Bone marrow (tissue), 2 donors: ENCODE measurements at regions not wholly inside any gene's neighbourhood (a gene's known extent, or its start where the extent isn't known, plus 50 kb on each side); places are given as distances from the start of the nearest gene placed in this dataset.
"Not testable (repeated sequence)": the region's sequence is repeated elsewhere in the genome, so short reads cannot be mapped to it uniquely, and the experiment has no call there.

Experiments
- DNase-seq, 2 donors: peaks; one replicate each; lab custom pipeline; 2025; lab: John Stamatoyannopoulos, UW

DNA sequence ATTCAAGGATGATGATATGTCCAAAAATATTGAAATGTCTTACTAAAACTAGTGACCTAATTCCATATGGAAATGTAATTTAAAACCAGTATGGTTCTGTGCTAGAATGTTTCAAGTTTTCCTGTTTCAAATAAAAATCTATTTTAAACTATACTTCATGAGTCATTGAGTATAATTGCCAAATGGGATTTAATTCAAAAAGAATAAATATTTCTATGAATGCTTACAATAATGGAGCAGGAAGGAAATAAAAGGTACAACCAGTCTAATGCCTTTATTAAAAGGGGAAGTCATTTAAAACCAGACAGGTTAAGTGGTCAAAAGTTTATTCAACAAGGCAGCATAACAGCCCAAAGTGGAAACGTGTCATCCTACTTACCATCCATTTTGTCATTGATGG, 2347.1 kb downstream of the PCDH7 start:
- DNase-seq: no peak

DNA sequence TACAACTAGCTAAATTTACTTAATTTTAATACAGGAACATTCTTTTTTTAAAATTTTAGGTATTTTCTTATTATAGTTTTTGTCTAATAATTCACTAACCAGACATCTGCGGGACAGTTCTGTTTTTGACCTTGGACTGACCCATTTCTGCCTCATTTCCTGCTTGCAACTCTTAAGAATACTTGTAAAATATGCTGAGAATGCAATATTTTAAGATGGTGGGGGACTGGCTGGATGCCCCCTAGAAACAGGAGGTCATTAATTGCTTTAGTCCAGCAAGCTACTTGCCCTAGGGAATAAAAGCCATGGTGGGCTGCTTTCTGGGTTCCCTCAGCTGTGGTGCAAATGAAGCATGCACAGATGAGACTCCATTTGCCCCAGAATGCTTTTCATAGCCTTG, 2348.4 kb downstream of the PCDH7 start:
- no peak for DNase-seq

DNA sequence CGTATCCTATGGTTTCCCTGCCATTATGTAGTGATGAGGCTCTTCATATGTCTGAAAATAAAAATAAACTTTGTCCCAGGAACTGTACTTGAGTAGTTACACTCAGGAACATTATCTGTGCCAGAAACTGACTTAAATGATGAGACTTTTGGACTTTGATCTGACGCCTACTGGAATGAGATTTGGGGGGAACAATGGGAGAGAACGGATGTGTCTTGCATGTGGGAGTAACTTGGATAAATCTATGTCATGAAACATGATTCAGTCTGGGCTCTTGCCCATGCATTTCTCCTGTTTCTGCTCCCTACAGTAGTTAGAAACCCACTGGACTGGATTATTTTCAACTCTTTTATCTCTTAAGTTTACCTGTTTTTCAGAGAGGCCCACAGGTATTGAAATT, 2351.4 kb downstream of the PCDH7 start:
- DNase-seq: no peak

DNA sequence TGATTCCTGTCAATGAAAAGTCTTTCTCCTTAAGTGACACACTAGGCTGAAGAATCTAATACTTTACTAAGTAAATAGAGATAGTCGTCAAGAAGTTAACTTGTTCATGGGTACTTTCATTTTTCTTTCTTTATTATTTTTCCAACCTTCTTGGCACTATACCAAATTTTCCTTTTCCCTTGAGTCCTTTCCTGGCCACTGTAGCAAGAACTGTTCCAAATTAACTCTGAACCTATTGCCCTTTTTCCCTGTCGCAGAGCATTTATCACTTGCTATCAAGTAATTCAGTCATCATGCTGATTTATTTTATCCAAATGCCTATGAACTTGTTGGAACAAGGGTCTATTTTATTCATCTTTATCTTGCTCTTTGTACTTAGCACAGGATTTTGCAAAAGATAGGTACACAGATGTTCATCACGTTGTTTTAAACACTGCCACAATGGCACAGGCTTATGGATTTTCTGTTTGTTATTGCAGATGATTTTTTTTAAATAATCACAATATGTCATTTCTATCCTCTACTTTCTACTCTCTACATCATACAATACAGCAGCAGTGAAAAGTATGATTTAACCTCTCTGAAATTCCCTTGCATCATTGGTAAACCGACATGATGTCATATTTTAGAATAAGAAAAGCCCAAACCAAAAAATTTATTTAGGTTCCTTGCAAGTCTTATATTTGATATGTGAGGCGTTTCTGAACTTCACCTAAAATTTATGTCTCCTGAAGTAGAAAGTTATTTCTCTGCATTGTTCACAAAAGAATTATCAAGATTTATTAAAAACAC, 2352.3 kb downstream of the PCDH7 start:
- DNase-seq: no peak

DNA sequence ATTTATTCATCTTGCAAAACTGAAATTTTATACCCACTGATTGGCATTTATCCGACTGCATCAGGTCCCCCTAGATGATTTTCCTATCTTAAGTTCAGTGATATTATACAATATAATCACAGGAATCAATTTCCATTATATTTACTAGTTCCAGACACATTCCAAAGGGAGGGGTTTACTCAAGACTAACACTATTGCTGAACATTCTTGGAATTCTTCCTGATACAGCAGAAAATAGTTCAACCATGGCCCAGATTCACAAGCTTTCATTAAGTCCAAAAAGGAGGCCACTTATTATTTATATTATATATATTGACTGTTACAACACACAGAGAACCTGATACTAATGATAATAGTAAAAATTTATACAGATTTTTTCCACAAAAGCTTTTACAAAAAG, 2353.6 kb downstream of the PCDH7 start:
- no peak for DNase-seq

DNA sequence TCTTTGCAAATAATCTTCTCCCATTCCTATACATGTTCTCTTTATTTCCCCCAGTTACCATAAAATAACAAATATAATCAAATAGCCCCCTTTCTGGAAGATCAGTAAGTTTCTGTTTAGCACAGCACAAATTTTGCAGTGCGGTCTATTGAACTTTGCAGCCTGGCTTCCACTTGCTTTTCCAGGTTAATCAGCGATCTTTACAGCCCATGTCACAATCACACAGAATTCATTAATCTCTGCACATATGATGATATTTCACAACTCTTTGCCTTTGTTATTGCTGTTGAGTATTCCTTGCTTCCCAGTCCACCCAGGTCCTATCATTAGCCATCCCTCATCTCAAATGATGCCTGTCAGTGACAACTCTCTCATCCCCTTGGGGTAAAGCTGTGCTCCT, 2358.0 kb downstream of the PCDH7 start:
- no peak for DNase-seq

DNA sequence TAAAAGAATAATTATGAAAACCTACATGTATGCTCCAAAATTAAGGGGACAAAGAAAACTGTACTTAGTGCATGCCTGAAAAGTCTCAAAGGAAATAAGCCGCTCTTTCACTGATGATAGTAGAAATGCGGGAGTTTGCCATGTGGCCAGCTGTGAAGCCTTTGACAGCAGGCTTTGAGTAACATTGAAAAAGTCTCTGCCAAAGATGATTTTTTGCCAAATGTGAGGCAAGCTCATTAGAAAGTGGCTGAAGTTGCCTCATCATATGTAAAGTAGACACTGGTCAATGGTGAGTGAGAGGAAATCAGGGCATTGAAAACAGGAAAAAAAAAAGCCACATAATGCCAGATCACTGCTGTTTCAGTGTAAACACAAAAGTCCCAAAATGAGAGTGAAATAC, 2360.1 kb downstream of the PCDH7 start:
- DNase-seq: no peak

DNA sequence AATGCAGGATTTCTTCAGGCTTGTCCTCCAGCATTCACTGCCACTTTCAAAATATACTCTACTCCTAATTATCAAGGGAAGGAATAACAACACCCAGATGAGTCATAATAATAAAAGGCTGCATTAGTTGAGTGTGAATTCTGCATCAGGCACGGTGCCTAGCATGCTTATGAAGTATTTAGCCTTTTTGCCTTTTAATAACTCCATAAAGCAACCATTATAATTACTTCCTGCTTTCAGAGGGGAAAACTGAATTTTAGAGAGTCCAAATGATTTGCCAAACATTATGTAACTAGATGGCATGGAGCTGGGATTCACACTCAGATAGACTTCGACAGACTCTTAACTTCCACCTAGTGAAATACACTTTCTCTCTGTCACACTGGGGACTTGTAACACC, 2365.5 kb downstream of the PCDH7 start:
- no peak for DNase-seq

DNA sequence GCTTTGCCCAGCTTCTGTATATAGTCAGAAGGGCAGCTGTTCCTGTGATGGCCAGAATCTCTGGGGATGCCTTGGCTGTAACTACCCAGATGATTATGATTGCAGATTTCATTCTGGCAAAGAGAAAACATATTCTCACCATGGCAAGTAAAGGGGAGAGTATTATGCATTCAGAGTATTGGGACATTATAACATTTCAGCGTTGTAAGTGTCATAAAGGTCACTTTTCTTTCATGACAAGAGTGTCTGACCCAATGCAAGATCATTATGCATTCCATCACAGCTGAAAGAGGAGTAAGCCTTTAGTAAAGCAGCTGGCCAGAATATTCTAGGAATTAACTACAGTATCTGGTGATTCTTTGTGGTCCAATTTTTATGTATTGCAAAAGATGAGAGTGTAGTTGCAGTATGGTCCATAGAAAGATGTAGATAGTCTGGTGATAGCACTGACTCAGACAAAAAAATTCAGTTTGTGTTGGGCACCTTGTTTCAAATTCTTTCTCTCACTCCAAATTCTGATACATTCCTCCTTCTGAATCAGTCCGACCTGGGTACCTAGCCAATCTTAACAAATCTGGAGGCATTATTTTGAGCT, 2366.3 kb downstream of the PCDH7 start:
- no peak for DNase-seq

DNA sequence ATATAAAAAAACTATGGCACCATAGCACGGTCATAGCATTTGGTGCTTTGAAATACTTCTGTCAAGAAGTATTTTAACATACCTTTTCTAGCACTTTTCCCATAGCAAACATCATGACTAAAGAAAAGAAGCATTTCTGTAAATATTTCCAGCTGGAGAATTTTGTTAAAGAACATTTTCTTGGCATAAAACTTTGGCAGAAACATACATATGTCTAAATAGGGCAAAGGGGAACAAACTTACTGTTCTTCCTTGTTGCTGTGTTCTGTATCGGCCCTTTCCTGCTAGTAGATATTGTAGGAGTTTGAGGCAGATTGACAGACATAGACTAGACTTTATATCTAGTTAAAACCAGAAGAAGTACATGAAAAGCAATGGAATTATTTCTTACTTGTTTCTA, 2368.5 kb downstream of the PCDH7 start:
- no peak for DNase-seq

DNA sequence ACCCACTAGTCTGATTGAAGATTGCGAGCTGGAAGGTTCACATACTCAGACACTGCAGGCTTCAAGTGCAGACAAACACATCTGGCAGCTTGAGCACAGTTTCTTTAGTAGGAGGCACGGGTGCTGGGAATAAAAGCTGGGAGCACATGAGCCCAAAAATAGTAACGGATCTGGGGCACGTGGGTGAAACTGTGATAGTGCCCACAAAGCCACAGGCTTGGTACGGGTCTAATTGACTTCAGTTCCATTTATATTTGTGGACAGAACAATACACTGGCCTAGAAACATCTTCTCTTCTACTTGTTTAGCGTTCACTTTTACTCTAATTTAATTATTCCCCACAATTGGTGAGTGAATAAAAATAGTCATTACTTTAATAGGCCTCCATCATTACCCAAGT, 2370.7 kb downstream of the PCDH7 start:
- no peak for DNase-seq

DNA sequence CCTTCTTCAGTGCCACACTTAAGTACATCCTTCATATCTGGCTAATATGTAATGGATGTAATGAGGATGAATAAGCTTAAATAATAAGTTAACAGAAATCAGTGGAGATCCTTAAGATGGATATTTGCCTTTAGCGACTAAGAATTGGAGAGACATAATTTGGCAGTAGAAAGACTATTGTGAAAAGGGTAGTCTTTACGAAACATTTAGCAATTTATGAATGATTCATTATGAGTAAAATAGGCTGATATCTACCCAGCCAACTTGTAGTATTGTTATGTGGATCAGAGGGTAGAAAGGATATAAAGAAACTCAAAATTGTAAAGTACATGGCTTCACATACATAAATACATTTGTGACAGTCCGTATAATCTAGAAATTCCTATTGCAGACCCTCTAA, 2371.8 kb downstream of the PCDH7 start:
- DNase-seq: no peak

DNA sequence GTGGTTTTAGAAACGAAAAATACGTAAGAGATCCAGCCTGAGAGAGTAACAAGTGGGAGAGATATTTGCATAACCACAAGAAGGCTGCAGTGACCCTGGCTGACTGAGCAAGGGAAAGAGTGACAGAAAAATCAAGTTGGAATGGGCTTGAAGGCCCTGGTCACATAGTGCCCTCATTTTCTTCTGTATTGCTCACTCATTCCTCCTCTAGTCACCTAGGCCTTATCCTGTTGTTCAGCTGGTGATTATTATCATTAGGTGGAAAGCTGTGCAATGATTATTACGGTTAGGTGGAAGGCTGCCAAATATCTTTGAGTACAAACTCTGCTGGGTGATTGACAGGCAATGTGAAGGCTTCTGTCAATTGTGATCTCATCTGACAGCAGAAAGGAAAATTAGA, 2384.1 kb downstream of the PCDH7 start:
- no peak for DNase-seq

DNA sequence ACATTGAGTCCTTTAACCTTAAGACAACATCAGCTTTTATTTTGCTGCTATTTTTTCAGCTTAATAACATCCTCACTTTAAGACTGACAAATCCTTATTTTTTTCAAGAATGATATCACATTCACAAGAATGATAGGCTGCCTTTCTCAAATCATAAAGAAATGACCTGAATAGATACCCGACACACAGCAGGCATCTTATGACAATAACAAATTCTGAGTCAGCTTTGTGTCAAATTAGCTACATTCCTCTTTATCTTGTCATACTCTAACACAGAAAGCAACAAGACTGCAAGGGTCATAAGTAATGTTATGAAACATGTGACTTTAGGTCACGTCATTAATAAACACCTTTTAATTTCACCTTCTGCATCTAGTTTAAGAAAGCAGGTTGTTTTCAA, 2387.6 kb downstream of the PCDH7 start:
- DNase-seq: no peak

DNA sequence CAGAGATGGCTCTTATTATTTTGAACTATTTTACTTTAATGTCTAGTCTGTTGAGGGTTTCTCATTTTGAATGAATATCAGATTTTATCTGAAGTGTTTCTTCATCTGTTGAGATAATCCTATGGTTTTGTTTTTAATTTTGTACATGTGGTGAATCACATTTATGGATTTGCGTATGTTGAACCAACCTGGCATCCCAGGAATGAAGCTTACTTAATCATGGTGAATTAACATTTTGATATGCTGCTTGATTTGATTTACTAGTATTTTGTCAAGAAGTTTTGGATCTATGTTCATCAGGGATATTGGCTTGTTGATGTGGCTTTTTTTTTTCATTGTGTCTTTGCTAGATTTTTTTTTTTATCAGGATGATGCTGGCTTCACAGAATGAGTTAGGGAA, 2390.9 kb downstream of the PCDH7 start:
- DNase-seq: no peak

DNA sequence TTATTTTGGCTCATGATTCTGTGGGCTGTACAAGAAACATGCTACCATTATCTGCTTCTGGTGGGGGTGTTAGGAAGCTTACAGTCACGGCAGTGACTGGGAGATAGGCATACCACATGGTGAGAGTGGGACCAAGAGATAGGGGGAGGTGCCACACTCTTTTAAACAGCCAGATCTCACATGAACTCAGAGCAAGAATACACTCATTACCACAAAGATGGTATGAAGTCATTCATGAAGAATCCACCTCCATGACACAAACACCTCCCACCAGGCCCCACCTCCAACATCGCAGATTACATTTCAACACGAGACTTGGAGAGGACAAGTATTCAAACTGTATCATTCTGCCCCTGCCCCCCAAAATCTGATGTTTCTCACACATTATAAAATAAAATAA, 2396.7 kb downstream of the PCDH7 start:
- DNase-seq: no peak

DNA sequence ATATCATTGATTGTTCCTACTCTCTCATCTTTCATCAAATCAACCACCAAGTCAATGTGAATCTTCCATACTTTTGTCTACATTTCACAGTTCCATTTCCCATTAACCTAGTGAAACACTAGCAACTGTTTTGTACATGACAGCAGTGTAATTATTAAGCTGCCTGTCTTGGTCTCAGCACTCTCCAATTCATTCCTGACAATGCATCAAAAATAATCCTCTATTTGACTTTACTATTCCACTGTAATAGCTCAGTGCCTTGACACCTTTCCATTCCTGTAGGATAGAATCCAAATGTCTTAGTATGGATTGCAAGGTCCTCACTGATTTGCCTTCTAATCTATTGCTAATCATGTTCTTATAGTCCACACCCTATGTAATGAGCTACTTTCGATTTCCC, 2405.8 kb downstream of the PCDH7 start:
- no peak for DNase-seq

DNA sequence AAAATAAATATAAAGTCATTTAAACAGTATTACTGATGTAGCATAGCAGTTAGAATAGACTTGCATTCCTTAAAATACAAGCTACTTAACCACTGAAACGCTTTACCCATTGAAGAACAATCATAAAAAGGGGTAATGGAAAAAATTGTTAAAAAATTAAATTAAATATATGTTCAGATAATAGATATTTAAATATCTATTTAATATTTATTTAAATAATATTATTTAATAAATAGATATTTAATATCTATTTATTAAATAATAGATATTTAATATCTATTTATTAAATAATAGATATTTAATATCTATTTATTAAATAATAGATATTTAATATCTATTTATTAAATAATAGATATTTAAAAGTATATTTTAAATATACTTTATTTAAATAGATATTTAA, 2410.5 kb downstream of the PCDH7 start:
- DNase-seq: not testable (repeated sequence)

DNA sequence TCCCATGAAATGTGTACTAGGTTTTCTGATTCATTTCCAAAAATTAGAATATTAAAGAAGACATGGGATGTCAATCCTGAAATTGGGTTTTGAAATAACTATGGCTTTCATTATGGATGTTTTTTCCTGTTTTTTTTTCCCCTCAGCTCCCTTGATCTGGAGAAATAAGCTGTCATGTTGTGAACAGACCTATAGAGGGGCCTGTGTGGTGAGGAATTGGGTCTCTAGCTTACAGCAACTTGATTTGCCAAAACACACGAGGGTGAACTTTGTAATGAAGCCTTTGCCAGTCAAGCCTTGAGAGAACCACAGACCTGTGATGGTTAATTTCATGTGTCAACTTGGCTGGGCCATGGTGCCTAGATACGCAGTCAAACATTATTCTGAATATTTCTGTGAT, 2413.6 kb downstream of the PCDH7 start:
- no peak for DNase-seq

DNA sequence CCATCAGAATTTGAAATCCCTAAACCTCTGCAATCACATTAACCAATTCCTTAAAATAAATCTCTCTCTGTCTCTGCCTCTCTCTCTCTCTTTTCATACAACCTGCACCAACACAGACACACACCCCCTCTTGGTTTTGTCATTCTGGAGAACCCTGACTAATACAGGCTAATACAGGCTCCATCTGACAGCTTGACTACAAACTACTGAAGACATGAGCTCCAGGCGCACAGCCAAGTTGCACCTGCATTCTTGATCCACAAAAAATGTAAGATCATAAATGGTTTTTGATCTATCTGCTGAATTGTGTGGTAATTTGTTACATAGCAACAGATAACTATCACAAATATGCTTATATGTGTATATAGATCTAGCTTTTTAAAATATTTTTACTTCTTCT, 2414.2 kb downstream of the PCDH7 start:
- DNase-seq: no peak

DNA sequence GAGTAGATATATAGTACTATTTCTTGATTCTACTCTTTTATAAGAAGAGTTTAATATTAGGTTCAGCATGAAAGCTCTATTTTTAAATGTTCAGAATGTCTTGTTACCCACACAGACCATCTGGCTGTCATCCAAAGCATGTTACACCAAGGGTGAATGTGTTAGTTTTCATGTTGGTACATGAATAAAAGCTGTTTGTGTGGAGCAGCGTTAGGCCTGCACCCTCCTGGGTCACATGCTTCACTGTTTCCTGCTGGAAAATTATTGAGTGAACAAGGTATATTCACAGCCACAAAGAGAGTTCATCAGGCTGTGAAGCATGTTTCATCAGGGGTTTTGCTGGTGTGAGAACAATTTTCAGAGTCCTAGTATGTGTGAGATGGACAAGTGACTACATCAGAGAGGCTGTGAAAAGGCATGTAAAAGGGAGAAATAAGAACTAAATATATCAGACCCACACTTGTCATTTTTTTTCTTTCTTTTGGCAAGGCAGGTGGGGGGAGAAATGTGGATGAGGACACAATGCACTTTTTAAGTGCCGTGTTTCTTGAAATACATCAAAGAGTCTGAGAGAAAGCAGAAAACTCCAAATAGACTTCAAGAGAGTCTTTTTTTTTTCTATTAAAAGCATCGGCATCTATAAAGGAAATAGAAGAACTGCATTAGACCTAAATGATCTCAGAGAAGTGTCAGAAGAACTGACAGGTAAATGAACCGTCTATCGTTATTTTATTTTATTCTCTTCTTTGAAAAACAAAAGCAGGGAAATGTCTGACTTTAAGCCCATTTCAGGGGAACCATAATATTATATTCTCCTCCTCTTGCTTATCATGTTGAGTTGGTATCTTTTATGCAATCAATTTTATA, 2429.7 kb downstream of the PCDH7 start:
- no peak for DNase-seq

DNA sequence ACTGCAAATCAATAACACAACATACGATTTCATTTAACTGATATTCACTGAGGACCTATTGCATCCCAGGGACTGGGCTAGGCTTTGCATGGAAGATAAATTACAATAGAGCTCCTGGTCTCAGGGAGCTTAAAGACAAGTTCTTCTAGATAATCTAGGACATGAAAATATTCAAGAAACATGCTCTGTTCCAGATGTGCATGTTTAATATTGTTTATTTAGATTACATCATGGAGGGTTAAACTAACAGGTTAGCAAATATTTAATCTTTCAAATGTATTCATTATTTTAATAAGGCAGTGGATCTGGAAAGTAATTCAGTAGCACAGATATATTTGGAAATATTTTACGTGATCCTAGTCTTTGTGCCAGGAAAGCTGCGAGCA, 2430.3 kb downstream of the PCDH7 start:
- DNase-seq: no peak

DNA sequence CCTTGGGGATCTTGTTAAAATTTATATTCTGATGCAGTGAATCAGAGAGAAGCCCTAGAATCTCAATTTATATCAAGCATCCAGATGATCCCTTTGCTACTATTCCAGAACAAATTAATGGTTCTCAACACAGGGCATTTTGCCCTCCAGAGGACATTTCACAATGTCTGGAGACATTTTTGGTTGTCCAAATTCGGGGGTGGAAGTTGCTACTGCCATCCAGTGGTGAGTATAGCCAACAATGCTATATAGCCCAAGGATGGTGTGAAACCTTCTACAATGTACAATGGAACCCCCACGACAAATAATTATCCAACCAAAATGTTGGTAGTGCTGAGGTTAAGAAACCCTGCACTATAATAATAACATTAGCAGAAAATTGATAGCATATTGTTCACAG, 2440.0 kb downstream of the PCDH7 start:
- DNase-seq: no peak
